GM10266 (cell line): ENCODE measurements at regions not wholly inside any gene's neighbourhood (a gene's known extent, or its start where the extent isn't known, plus 50 kb on each side); places are given as distances from the start of the nearest gene placed in this dataset.

ENCODE experiments used
- DNase-seq: peaks from one replicate; pipeline ENCODE4 v3.0.0; 2012; ENCODE audit errors: extremely low spot score
- TF ChIP-seq, protein P1 (sequence below): IDR thresholded peaks from 2 replicates; pipeline ENCODE4 v1.5.1; 2012; ENCODE audit warnings: mild to moderate bottlenecking, low read depth; ENCODE audit not compliant: control insufficient read depth, insufficient read depth; ENCODE audit errors: missing control alignments

DNA sequence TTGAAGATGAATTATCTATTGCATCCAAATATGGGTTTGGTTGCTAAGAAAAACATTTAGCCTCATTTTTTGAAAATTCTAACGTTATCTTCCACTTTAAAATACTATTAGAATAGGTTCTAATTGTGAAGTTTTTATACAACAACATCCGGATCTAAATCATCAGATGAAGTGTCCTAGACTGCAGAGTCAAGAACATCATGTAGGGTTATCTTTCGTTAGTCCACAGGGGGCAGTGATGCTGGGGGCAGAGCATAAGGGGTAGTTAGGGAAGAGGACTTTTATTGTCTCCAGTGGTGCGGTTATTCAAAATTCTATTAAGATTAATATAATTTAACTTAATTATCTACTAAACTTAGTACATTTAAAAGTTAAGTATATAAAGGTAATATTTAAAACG is 990.6 kb upstream of the PHF14 start:
- TF ChIP-seq, protein P1, sequence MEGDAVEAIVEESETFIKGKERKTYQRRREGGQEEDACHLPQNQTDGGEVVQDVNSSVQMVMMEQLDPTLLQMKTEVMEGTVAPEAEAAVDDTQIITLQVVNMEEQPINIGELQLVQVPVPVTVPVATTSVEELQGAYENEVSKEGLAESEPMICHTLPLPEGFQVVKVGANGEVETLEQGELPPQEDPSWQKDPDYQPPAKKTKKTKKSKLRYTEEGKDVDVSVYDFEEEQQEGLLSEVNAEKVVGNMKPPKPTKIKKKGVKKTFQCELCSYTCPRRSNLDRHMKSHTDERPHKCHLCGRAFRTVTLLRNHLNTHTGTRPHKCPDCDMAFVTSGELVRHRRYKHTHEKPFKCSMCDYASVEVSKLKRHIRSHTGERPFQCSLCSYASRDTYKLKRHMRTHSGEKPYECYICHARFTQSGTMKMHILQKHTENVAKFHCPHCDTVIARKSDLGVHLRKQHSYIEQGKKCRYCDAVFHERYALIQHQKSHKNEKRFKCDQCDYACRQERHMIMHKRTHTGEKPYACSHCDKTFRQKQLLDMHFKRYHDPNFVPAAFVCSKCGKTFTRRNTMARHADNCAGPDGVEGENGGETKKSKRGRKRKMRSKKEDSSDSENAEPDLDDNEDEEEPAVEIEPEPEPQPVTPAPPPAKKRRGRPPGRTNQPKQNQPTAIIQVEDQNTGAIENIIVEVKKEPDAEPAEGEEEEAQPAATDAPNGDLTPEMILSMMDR, result no peak
- DNase-seq, result no peak

DNA sequence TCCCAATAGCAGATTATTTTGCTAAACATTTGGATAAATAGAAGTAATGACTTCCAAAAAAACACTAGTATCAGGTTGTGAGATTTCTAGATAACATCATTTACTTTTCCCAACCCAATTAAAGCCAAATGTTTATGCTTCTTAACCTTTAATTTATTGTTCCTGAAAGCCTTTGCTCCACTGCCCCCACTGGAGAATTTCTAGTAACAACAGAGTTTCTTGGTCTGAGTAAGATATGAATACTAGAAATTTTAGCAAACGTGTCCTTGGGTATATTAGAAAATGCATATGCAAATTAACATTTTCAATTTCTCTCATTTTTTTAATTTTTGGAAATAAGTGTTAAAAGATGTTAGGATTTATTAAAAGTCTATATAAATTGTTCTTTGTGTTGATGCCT is 958.0 kb upstream of the PHF14 start:
- no peak for DNase-seq
- TF ChIP-seq, protein P1, result no peak

DNA sequence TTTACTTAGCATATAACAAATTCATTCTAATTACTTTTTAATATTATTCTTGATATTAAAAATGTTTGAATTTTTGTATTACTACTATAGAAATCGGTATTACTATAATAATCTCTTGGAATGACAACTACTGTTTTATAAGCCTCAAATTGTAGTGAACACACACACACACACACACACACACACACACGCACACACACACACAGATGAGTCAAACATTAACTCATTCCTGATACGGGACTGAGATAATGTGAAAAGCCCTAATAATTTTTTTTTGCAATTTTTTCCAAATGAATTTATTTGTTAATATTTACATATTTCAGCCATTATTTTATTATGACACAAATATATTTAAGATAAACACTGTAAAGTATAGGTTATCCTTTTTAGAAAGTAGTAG is 951.2 kb upstream of the PHF14 start:
- no peak for DNase-seq
- TF ChIP-seq, protein P1, result no peak

DNA sequence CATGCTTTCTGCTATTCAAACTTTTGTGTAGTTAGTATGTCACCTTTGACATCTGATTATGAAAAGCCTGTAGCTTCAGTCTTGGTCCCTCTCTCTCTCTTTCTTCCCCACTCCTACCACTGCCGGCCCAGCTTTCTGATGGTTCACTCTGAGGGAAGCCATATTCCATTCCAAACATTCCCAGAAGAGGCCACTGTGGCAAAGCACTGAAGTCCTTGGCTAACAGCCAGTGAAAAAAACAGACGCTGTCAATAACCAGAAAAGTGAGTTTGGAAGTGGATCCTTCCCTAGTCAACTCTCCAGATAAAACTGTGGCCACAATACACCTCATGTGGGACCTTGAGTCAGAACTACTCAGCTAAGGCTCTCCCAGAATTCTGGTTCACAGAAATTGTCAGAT is 950.7 kb upstream of the PHF14 start:
- TF ChIP-seq, protein P1, result no peak
- no peak for DNase-seq

DNA sequence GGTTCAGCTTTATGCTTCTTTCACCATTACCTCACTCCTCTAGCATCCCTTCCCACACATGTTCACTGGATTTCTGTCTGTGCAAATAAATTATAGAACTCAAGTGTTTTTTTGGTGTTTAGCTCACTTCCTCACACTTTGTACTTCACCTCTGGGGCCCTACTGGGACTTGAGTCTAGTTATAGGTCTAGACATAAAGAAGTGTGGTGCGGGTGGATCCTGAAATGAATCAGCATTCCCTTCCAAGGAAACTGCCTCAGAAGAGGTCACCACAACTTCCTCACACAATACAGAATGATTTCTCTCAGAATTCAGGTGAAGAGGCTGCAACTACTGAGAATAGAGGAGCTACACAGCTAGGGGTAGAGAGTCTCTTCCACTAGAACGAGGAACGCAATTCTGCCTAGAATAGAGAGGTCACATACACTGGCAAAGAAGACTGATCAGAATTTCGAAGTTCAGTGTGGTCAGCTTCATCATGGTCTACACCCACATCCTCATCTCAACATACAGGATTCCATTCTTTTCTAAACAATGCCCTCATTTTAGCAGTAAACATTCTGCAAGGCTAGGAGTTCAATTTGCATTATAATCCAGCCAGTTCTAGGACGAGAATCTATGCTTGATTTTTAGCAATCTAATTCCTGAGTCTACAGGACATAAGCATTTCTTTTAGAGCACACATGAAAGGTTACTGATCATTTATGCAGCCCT is 938.7 kb upstream of the PHF14 start:
- TF ChIP-seq, protein P1, result no peak
- DNase-seq, result no peak

DNA sequence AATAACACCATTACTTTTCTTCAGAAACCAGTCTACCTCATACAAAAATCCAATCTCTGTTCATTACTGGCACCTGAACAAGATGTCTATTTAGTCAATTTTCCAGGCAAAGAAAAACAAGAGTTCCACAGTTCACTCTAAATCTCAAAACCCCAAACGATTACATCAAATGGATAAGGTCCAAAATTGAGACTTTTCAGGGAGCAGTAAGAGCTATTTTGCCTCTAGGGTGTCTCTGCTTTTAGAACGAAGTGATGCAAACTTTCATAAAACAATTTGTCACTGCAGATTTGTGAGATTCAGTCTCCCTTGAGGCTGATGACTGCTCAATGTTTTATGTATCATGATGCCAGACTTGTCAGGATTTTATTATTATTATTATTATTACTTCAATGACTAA is 937.0 kb upstream of the PHF14 start:
- no peak for DNase-seq
- TF ChIP-seq, protein P1, result no peak

DNA sequence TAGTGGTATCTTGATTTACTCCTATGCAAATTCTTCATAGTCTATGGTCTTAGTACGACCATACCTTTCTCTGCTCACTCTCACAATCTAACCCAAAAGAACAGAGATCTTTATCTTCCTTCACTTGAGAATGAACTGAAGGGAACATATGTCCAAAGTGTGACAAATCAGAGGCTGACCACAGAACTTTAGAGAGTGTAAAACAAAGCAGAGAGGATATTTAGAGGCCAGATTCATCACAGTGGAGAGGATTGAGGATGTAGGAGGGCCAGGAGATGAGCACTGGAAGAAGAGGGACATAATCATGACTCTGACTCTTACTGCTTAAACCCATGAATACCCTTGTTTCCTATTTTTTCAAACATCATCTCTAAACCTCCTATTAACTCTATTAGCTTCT is 935.3 kb upstream of the PHF14 start:
- DNase-seq, result no peak
- TF ChIP-seq, protein P1, result no peak
